NCI-H446 (cell line): ENCODE measurements at regions not wholly inside any gene's neighbourhood (a gene's known extent, or its start where the extent isn't known, plus 50 kb on each side); places are given as distances from the start of the nearest gene placed in this dataset.

Experiments
- DNase-seq, 2 experiments: peaks; one replicate each; lab custom pipeline; 2025; lab: John Stamatoyannopoulos, UW

DNA sequence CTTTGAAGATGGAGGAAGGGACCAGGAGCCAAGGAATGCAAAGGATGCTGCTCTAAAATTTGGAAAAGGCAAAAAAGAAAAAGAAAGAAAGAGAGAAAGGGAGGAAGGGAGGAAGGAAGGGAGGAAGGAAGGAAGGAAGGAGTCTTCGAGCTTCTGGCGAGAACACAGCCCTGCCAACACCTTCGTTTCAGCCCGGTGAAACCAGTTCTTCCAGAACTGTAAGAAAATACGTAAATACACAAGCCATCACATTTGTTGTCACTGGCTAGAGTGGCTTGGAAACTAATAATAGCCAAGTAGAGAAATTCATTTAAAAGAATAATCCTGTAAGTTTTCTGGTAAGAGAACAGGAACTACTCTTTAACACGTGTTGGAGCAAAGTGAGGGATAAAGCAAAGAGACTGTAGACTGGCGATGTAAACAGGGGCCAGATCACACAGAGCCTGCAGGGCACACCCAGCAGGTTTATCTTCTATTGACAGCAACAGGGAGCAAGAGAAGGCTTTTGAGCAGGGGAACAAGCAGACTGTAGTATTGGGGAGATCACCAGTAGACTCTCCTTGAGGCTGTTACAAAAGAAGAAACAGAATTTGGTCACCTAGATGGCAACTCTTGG lies 188.7 kb upstream of the MPHOSPH6 start:
- DNase-seq: no peak

DNA sequence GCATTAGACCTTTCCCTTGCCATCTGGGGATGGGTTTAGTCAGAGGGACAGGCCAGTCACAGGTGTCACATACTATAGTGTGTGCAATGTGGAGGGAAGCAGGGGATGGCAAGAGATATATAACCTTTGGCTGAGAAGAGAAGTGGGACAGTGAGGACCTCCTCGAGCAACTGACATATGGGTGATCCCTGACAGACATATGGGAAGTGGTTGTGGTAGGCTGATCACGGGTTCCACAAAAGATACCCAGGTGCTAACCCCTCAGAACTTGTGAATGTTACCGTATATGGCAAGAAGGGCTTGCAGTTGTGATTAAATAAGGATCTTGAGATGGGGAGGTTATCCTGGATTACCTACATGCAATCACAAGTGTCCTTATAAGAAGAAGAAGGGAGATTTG lies 188.1 kb upstream of the MPHOSPH6 start:
- DNase-seq: no peak

DNA sequence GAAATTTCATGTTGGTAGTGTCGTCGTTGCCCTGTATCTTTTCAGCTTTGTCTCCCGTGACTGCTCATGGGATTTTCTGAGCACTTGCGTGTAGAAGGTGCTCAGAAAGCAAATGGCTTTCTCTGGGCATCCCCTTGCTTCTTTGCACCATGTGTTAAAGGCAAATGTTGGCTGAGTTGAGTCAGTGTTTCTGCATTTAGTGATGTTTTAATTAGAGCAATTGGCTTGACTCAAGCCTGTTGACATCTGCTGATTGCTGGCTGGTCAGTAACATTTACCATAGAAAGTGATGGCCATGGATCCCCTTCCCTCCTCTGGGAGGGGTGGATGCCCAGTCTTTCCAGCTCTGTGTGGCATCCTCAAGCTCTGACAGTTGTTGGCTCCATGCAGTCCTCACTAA lies 187.2 kb upstream of the MPHOSPH6 start:
- no peak for DNase-seq

DNA sequence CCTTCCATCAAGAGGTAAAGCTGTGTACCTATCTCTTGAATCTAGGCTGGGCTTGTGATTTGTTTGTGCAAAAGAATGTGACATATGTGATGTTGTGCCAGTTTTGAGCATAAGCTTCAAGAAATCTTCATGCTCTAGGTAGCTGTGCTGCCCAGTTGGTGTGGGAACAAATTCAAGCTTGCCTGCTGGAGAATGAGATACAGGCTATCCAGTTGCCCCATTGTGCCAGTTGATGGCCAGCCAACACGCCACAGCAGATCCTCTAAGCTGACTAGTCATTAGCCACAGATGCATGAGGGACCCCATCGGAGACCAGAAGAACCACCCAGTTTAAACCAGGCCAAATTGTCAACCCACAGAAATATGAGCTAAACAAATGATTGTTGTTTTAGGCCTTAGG lies 180.5 kb upstream of the MPHOSPH6 start:
- DNase-seq: no peak

DNA sequence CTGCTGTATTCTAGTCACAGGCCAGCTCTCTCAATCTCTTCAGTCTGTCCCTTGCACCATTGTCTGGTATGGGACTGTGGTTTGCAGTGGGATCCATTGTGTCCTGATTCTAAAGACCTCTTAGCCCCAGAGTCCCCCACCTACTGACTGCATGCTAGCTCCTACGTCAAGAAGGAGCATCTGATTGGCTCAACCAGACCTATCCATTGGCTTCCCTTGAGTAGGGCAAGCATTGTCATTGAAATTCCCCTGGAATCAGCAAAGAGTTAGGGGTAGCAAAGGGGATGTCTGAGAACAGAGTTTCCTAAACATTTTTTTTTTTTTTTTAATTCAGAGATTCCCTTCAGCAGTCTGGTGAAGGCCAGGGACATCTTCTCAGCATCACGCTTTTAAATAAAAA lies 175.3 kb upstream of the MPHOSPH6 start:
- DNase-seq: no peak

DNA sequence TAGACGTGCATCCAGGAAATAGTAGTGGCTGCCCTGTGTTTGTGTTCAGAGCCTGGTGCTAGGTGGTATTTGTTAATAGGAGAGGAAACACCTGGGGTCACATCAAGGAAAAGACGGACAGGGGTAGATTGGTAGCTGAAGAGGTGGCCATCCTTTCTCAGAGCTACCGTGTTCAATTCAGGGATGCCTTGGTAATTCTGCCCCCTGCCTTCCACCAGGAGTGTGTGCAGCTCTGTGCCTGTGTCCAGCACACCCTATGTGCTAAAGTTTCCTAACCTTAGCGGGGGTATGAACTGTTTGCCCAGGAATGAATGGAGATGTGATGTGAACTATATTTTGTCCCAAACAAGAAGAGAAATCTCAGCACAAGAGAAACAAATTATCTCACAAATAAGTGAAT lies 174.1 kb upstream of the MPHOSPH6 start:
- DNase-seq: no peak

- no peak for DNase-seq
Observed at GRCh38 chr16:82341146-82341669, 171.2 kb upstream of the MPHOSPH6 start.

DNA sequence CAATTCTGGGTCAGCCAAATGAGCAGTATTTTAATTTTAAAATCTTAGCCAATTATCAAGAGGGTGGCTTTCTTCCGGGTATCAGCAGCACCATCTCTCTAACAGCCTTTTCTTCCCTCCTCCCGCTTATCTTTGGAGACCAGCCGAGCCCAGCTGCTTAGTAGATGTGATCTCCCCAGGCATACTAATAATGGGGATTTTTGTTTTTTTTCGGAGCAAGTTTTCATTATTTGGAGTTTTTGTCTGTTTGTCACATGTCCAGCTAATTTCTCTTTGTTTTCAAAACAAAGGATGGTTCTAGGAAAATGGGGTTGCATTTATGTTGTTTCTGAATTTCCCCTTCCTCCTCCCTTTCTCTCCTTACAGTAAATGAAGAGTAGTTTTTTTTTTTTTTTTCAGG lies 170.5 kb upstream of the MPHOSPH6 start:
- no peak for DNase-seq

- DNase-seq: no peak
Observed at GRCh38 chr16:82337355-82337754, 167.3 kb upstream of the MPHOSPH6 start.

DNA sequence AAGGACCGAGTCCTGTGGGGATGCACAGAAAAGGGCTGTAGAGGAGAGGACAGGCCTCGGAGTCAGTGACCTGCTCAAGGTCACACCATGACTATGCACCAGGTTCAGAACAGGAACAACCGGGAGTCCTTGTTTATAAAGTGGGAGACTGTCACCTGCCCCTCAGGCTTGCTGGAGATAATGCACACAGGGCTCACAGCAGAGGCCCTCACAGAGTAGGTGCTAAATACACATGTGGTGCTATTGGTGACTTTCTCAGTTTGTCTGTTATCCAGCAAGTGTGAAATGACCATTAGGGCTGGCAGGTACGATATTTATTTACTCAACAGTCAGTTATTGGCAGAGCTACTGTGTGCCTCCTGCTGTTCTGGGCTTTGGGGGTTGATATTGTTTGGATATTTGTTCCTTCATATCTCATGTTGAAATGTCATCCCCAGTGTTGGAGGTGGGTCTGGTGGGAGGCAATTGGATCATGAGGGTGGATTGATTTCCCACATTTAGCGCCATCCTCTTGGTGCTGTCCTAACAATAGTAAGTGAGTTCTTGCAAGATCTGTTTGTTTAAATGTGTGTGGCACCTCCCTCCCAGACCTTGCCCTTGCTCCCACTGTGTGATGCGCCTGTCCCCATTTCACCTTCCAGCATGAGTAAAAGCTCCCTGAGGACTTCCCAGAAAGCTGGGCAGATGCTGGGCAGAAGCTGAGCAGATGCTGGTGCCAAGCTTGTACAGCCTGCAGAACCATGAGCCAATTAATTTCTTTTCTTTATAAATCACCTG lies 162.1 kb upstream of the MPHOSPH6 start:
- DNase-seq: no peak

GRCh38 chr16:82331397-82331796 lies 161.4 kb upstream of the MPHOSPH6 start:
- DNase-seq: no peak

DNA sequence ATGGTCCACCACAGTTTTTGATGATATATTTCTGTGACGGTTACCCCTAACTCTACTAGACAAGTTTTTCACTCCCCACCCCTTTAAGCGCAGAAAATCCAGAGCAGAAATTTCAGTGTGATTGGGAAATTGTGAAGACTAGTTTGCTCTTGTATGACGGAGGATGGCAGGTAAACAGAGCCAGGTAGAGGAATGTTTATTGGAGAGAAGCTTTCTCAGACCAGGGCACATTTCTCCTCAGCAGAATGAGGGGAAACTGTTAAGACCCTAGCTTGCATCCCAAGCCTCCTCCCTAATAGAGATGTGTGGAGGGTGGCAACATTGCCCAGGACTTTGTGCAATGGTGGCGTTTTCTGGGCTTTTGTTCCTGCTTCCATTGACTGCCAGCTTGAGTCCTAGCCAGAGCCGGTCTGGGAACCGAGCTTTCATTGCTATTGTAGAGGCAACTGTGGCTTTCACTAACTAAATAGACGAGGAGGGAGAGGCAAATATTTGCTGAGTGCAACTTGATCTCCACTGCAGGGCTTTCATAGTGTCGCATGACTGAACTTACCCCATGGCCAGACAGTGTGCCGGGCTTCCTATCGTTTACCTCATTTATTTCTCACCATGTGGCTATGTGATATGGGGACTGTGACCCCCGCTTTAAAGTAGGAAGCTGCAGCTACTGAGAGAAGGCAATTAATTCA lies 159.6 kb upstream of the MPHOSPH6 start:
- no peak for DNase-seq

DNA sequence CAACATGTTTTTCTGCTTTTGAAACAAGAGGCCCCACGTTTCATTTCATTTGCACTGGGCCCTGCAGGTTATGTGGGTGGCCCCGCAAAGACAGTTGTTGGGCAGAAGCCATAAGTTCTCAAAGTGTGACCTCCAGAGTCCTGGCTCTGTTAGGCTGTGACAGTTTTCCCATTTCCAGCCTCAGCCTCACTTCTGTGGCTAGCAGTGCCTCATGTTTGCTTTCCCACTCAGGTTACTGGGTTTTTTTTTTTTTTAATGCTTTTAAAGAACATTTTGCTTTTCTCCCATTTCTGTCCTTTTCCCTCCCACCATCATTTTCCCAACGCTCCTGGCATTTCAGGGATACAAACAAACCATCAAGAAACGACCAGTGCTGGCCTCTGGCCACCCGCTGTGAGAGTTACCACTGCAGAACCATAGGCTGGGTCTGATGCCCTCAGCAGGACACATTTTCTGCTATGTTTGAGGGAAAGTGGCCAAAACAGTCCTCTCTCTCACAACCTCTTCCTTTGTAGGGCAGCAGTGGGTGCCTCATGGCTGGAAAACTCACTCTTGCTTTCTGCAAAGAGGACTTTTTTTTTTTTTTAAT lies 159.0 kb upstream of the MPHOSPH6 start:
- no peak for DNase-seq

GRCh38 chr16:82323171-82323570 lies 153.1 kb upstream of the MPHOSPH6 start:
- DNase-seq: no peak

DNA sequence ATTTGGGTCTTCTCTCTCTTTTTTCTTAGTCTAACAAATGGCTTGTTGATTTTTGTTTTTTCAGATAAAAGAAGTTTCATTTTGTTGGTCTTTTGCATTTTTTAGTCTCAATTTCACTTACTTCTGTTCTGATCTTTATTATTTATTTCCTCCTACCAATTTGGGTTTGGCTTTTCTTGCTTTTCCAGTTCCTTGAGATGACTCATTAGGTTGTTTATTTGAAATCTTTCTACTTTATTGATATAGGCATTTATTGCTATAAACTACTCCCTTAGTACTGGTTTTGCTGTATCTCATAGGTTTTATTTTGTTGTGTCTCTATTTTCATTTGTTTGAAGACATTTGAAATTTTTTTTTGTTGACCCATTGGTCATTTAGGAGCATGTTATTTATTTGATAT lies 152.2 kb upstream of the MPHOSPH6 start:
- no peak for DNase-seq

DNA sequence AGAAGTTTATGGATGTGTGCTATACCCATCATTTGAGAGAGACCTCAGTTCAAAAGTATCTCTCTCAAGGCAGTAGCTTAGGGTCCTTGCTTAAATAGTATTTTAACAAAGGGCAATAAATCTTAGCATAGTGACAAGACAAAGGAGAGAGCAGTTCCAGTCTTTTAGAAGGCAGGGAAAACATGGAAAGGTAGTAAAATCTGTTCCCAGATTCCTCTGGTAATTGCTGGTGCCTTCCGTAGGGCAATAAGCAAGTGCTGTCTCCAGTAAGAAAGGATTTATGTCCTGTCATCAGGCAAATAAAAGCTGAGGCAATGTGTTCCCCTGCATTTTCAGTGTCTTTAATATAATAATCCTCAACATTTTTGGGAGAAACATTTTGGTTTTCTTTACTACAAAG lies 149.0 kb upstream of the MPHOSPH6 start:
- no peak for DNase-seq

DNA sequence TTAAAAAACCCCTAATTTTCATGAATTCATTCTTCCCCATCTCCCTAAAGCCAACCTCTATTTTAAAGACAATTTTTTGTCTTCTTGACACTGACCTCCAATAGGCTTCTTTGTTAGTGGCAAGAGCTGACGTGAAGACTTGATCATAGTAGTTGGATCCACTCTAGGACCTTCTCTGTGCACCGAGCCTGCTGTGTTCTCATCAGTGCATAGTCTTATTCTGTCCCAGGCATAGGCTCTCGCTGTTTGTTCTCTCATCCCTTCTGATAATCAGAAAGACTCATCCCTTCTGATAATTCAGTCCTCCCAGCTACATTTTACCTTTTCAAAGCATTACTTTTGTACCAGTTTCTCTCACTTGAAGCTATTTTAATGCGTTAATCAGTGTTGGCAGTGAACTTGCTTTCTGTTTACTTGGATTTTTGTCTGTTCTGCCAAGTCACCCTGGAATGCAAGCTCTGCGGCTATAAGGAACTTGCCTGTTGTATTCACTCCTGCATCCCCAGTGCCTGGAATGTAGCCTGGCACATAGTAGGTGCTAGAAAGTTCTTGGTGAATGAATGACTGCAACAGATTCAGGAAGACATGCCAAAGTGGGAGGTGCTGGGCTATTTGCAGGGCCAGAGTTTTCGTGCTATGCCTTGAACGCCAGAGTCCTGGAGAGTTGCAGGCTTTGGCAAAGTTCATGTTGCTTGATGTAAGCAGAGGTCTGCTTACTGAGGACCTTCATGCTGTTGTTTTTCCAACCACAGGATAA lies 147.6 kb upstream of the MPHOSPH6 start:
- DNase-seq: no peak

DNA sequence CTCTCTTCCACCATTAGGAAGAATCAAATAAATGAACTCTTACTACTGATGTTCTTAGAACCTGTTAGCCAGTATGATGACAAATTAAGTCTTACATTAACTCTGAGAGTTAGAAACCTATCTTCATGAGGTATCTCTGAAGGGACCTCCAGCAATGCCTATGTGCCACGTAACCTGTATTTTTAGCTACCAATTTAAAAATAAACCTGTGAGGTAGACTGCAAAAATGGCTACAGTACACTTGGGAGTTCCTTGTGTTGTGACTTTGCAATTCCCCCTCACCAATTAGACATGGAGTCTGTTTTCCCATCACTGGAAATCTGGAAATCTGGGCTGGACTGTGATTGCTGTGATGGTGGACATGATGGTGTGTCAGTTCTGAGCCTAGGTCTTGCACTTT lies 143.7 kb upstream of the MPHOSPH6 start:
- DNase-seq: no peak

GRCh38 chr16:82311528-82311927 lies 141.5 kb upstream of the MPHOSPH6 start:
- no peak for DNase-seq

GRCh38 chr16:82302042-82302727 lies 132.2 kb upstream of the MPHOSPH6 start:
- DNase-seq: peak in 1 of 2 experiments; percentile 2

GRCh38 chr16:82301146-82301755 lies 131.2 kb upstream of the MPHOSPH6 start:
- DNase-seq: no peak
